H9 (cell line): ENCODE measurements at regions not wholly inside any gene's neighbourhood (a gene's known extent, or its start where the extent isn't known, plus 50 kb on each side); places are given as distances from the start of the nearest gene placed in this dataset.

Experiments used
- DNase-seq: peaks from one replicate; pipeline ENCODE4 v3.0.0-alpha.2; 2017
- H2AFZ ChIP-seq: one replicate; pipeline ENCODE4 v1.6.1; 2013; ENCODE audit warnings: mild to moderate bottlenecking, low read length, control low read depth, moderate library complexity
- H2AK5ac ChIP-seq: 2 replicates; pipeline ENCODE4 v1.6.1; 2013; ENCODE audit warnings: low read length, control low read depth, mixed read lengths; ENCODE audit not compliant: insufficient read length
- H2BK120ac ChIP-seq: one replicate; pipeline ENCODE4 v1.6.1; 2013; ENCODE audit warnings: low read depth, mild to moderate bottlenecking, low read length, control low read depth, inconsistent platforms; ENCODE audit not compliant: poor library complexity, severe bottlenecking
- H2BK12ac ChIP-seq: 2 replicates; pipeline ENCODE4 v1.6.1; 2013; ENCODE audit warnings: low read length, control low read depth, mixed read lengths, low read depth; ENCODE audit not compliant: insufficient read length
- H2BK15ac ChIP-seq: 2 replicates; pipeline ENCODE4 v1.6.1; 2013; ENCODE audit warnings: low read depth, low read length, control low read depth
- H2BK20ac ChIP-seq: one replicate; pipeline ENCODE4 v1.6.1; 2013; ENCODE audit warnings: low read depth, mild to moderate bottlenecking, low read length, control low read depth, inconsistent platforms; ENCODE audit not compliant: poor library complexity, severe bottlenecking
- H2BK5ac ChIP-seq: 2 replicates; pipeline ENCODE4 v1.6.1; 2013; ENCODE audit warnings: low read length, control low read depth, mixed read lengths; ENCODE audit not compliant: insufficient read length
- H3K14ac ChIP-seq: 2 replicates; pipeline ENCODE4 v1.6.1; 2013; ENCODE audit warnings: low read length, control low read depth; ENCODE audit not compliant: insufficient read depth
- H3K18ac ChIP-seq: 2 replicates; pipeline ENCODE4 v1.6.1; 2013; ENCODE audit warnings: low read depth, mild to moderate bottlenecking, mixed read lengths, low read length, control low read depth; ENCODE audit not compliant: insufficient read length
- H3K23ac ChIP-seq: 2 replicates; pipeline ENCODE4 v1.6.1; 2013; ENCODE audit warnings: low read length, control low read depth, mixed read lengths, low read depth; ENCODE audit not compliant: insufficient read length
- H3K23me2 ChIP-seq: 2 replicates; pipeline ENCODE4 v1.6.1; 2013; ENCODE audit warnings: low read depth, mild to moderate bottlenecking, mixed read lengths, low read length, control low read depth; ENCODE audit not compliant: insufficient read length, poor library complexity, severe bottlenecking
- H3K27ac ChIP-seq: 2 replicates; pipeline ENCODE4 v1.5.1; 2013; ENCODE audit warnings: low read length, control low read depth, mixed read lengths, low read depth; ENCODE audit not compliant: insufficient read length
- H3K27me3 ChIP-seq: 2 replicates; pipeline ENCODE4 v1.6.1; 2013; ENCODE audit warnings: low read length, control low read depth, inconsistent platforms; ENCODE audit not compliant: insufficient read depth
- H3K4ac ChIP-seq: 2 replicates; pipeline ENCODE4 v1.6.1; 2013; ENCODE audit warnings: low read depth, mild to moderate bottlenecking, control low read depth, inconsistent platforms, low read length, moderate library complexity
- H3K4me1 ChIP-seq: 2 replicates; pipeline ENCODE4 v1.6.1; 2013; ENCODE audit warnings: low read length, control low read depth, inconsistent platforms; ENCODE audit not compliant: insufficient read depth
- H3K4me2 ChIP-seq: 2 replicates; pipeline ENCODE4 v1.6.1; 2013; ENCODE audit warnings: low read length, control low read depth, mixed read lengths; ENCODE audit not compliant: insufficient read length, insufficient read depth
- H3K56ac ChIP-seq: 2 replicates; pipeline ENCODE4 v1.6.1; 2013; ENCODE audit warnings: low read depth, mild to moderate bottlenecking, mixed read lengths, low read length, control low read depth; ENCODE audit not compliant: insufficient read length
- H3K79me1 ChIP-seq: 2 replicates; pipeline ENCODE4 v1.6.1; 2013; ENCODE audit warnings: low read depth, mild to moderate bottlenecking, moderate library complexity, low read length, control low read depth, inconsistent platforms; ENCODE audit not compliant: insufficient read depth, poor library complexity, severe bottlenecking
- H3K79me2 ChIP-seq: 2 replicates; pipeline ENCODE4 v1.6.1; 2013; ENCODE audit warnings: low read length, control low read depth, inconsistent platforms; ENCODE audit not compliant: insufficient read depth
- H3K9ac ChIP-seq: 2 replicates; pipeline ENCODE4 v1.6.1; 2013; ENCODE audit warnings: low read length, control low read depth, mixed read lengths; ENCODE audit not compliant: insufficient read length; ENCODE audit errors: extremely low read depth
- H3K9me3 ChIP-seq: one replicate; pipeline ENCODE4 v1.6.1; 2013; ENCODE audit warnings: low read depth, low read length, inconsistent platforms; ENCODE audit not compliant: control insufficient read depth
- H3T11ph ChIP-seq: one replicate; pipeline ENCODE4 v1.6.1; 2013; ENCODE audit warnings: mild to moderate bottlenecking, low read length, control low read depth, inconsistent platforms
- H4K20me1 ChIP-seq: one replicate; pipeline ENCODE4 v1.6.1; 2013; ENCODE audit not compliant: control insufficient read depth, insufficient read length, insufficient read depth
- H4K5ac ChIP-seq: 2 replicates; pipeline ENCODE4 v1.6.1; 2013; ENCODE audit warnings: low read depth, mild to moderate bottlenecking, mixed read lengths, low read length, control low read depth; ENCODE audit not compliant: insufficient read length
- H4K8ac ChIP-seq: replicated peaks from 2 replicates; pipeline ENCODE4 v1.6.1; 2013; ENCODE audit warnings: low read length, control low read depth, mixed read lengths, low read depth; ENCODE audit not compliant: insufficient read length
- H4K91ac ChIP-seq: 2 replicates; pipeline ENCODE4 v1.6.1; 2013; ENCODE audit warnings: low read depth, mild to moderate bottlenecking, moderate library complexity, mixed read lengths, low read length, control low read depth; ENCODE audit not compliant: insufficient read length
- H3K27ac Mint-ChIP-seq, 3 experiments: 2 replicates in 2 of 3; 3 replicates in 1 of 3; pipeline ENCODE4 v1.8.0; 2020 to 2021; ENCODE audit warnings: mixed read lengths in 3 of 3, mild to moderate bottlenecking in 1 of 3, moderate library complexity in 1 of 3
- H3K27me3 Mint-ChIP-seq: 2 replicates; pipeline ENCODE4 v1.8.0; 2021; ENCODE audit warnings: low read depth, mild to moderate bottlenecking, moderate library complexity, mixed read lengths
- H3K36me3 Mint-ChIP-seq, 3 experiments: 2 replicates in 2 of 3; 3 replicates in 1 of 3; pipeline ENCODE4 v1.8.0; 2020 to 2021; ENCODE audit warnings: low read depth in 3 of 3, mixed read lengths in 3 of 3; ENCODE audit not compliant: insufficient read depth in 1 of 3
- H3K4me1 Mint-ChIP-seq, 2 experiments: 2 replicates each; pipeline ENCODE4 v1.8.0; 2020; ENCODE audit warnings: mixed read lengths in 2 of 2
- H3K4me3 Mint-ChIP-seq, 2 experiments: 2 replicates in 1 of 2; 3 replicates in 1 of 2; pipeline ENCODE4 v1.8.0; 2020 to 2021; ENCODE audit warnings: mild to moderate bottlenecking in 2 of 2, mixed read lengths in 2 of 2, moderate library complexity in 1 of 2
- H3K9me3 Mint-ChIP-seq, 2 experiments: 2 replicates in 1 of 2; 3 replicates in 1 of 2; pipeline ENCODE4 v1.8.0; 2020; ENCODE audit warnings: mild to moderate bottlenecking in 2 of 2, mixed read lengths in 2 of 2, moderate library complexity in 1 of 2
- WGBS: extraction: QIAGEN DNeasy Blood & Tissue Kit; methylation state at CpG from one replicate; pipeline ENCODE4 v1.1.7; 2013; ENCODE audit warnings: missing lambda C conversion rate, low lambda C conversion rate, mixed read lengths; ENCODE audit not compliant: insufficient read length; ENCODE audit errors: extremely low coverage; 5-methylcytosine and 5-hydroxymethylcytosine counted together
- TF ChIP-seq, protein P1 (sequence below): fragments of 200-600 bp; sonication (generic); conservative IDR thresholded peaks from 3 replicates; pipeline ENCODE4 v1.8.0; 2021; ENCODE audit warnings: antibody characterized with exemption, mild to moderate bottlenecking

DNA sequence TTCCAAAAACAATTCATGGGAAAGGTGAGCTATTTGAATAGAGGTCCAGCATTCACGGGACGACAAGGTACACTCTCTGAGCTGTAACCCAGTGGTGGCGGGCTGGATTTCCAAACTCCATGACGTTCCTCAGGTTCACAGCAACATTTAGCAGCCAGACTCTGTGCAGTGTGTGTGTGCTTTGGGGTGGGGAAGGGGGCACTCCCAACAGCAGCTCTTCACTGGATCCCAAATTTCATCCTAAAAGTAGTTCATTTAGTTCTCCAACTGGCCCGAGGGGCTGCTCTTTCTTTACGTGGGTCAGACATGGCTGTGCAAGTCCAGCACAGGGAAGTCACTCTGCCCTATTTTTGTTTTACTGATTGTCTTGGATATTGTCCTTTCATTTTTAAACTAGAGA lies 98.0 kb upstream of the IRX2 start:
- H2AFZ ChIP-seq: no peak overlapping the region

More for the DNA sequence above, 98.0 kb upstream of the IRX2 start:
- no peak overlapping the region for H2BK12ac ChIP-seq
- H3K4me1 ChIP-seq: no peaks in the 10 kb centered on the region
- H3K79me1 ChIP-seq: no peaks in the 10 kb centered on the region
- H3K27ac ChIP-seq: no peak overlapping the region
- no peak overlapping the region for H4K8ac ChIP-seq
- H2BK20ac ChIP-seq: no peak overlapping the region
- H3K23me2 ChIP-seq: no peaks in the 10 kb centered on the region
- H3K27ac Mint-ChIP-seq: no peak overlapping the region
- no peak overlapping the region for H2BK120ac ChIP-seq
- H3K4ac ChIP-seq: no peak overlapping the region
- H2BK15ac ChIP-seq: no peak overlapping the region
- no peak overlapping the region for H3K4me2 ChIP-seq
- no peaks in the 10 kb centered on the region for H3K79me2 ChIP-seq
- TF ChIP-seq, protein P1, sequence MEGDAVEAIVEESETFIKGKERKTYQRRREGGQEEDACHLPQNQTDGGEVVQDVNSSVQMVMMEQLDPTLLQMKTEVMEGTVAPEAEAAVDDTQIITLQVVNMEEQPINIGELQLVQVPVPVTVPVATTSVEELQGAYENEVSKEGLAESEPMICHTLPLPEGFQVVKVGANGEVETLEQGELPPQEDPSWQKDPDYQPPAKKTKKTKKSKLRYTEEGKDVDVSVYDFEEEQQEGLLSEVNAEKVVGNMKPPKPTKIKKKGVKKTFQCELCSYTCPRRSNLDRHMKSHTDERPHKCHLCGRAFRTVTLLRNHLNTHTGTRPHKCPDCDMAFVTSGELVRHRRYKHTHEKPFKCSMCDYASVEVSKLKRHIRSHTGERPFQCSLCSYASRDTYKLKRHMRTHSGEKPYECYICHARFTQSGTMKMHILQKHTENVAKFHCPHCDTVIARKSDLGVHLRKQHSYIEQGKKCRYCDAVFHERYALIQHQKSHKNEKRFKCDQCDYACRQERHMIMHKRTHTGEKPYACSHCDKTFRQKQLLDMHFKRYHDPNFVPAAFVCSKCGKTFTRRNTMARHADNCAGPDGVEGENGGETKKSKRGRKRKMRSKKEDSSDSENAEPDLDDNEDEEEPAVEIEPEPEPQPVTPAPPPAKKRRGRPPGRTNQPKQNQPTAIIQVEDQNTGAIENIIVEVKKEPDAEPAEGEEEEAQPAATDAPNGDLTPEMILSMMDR: no peak
- peaks cover 1% of the 10 kb centered on the region; the same call in 1 of the 2 replicates for H3K27me3 Mint-ChIP-seq
- H3K56ac ChIP-seq: no peak overlapping the region
- no peak overlapping the region for H3T11ph ChIP-seq
- no peak overlapping the region for H4K91ac ChIP-seq
- no peak overlapping the region for H4K5ac ChIP-seq
- H3K36me3 Mint-ChIP-seq: no peaks in the 10 kb centered on the region
- no peaks in the 10 kb centered on the region for H3K27me3 ChIP-seq
- no peak overlapping the region for H2AK5ac ChIP-seq
- no CpG with 5 or more reads among the region's 6 CpGs for WGBS
- H3K4me3 Mint-ChIP-seq: no peak overlapping the region
- no peak overlapping the region for H3K18ac ChIP-seq
- H3K14ac ChIP-seq: no peak overlapping the region
- H2BK5ac ChIP-seq: no peak overlapping the region
- H4K20me1 ChIP-seq: no peaks in the 10 kb centered on the region
- H3K9me3 ChIP-seq: no peaks in the 10 kb centered on the region
- H3K9me3 Mint-ChIP-seq: peaks cover 0 to 2% of the 10 kb centered on the region in 2 experiments; a peak in 1 of 5 replicates
- H3K4me1 Mint-ChIP-seq: peaks cover 14 to 15% of the 10 kb centered on the region in 2 experiments; a peak in 3 of 4 replicates
- H3K23ac ChIP-seq: no peak overlapping the region
- no peak for DNase-seq
- no peak overlapping the region for H3K9ac ChIP-seq
